HG03039 (cell line): ENCODE measurements at regions not wholly inside any gene's neighbourhood (a gene's known extent, or its start where the extent isn't known, plus 50 kb on each side); places are given as distances from the start of the nearest gene placed in this dataset.

ENCODE experiments used
- ATAC-seq: cut with Tn5 transposase; IDR thresholded peaks from one replicate; pipeline ENCODE4 v1.9.1; 2021; ENCODE audit warnings: mild to moderate bottlenecking, moderate library complexity; ENCODE audit not compliant: unreplicated experiment

GRCh38 chr4:57442831-57443291 is 332.7 kb upstream of the IGFBP7 start:
- peak; percentile 60 for ATAC-seq

- ATAC-seq = no peak
Measured at GRCh38 chr4:57442241-57442640, 332.1 kb upstream of the IGFBP7 start.

GRCh38 chr4:57437649-57438048 is 327.5 kb upstream of the IGFBP7 start:
- ATAC-seq = no peak

- ATAC-seq = no peak
Measured at GRCh38 chr4:57435300-57435699, 325.1 kb upstream of the IGFBP7 start.

- ATAC-seq = no peak
Measured at GRCh38 chr4:57430726-57431125, 320.5 kb upstream of the IGFBP7 start.

- ATAC-seq = peak; percentile 80
Measured at GRCh38 chr4:57426779-57427395, 316.7 kb upstream of the IGFBP7 start.

- ATAC-seq = no peak
Measured at GRCh38 chr4:57425610-57426009, 315.4 kb upstream of the IGFBP7 start.

GRCh38 chr4:57424232-57424897 is 314.2 kb upstream of the IGFBP7 start:
- no peak for ATAC-seq

GRCh38 chr4:57418133-57418532 is 307.9 kb upstream of the IGFBP7 start:
- no peak for ATAC-seq

GRCh38 chr4:57412259-57413054 is 302.3 kb upstream of the IGFBP7 start:
- ATAC-seq = no peak

GRCh38 chr4:57410331-57411052 is 300.3 kb upstream of the IGFBP7 start:
- no peak for ATAC-seq

- no peak for ATAC-seq
Measured at GRCh38 chr4:57405359-57405758, 295.2 kb upstream of the IGFBP7 start.

- no peak for ATAC-seq
Measured at GRCh38 chr4:57404483-57404882, 294.3 kb upstream of the IGFBP7 start.

- ATAC-seq = no peak
Measured at GRCh38 chr4:57403591-57403990, 293.4 kb upstream of the IGFBP7 start.

- no peak for ATAC-seq
Measured at GRCh38 chr4:57401586-57401985, 291.4 kb upstream of the IGFBP7 start.

GRCh38 chr4:57378766-57379165 is 268.6 kb upstream of the IGFBP7 start:
- ATAC-seq = no peak

GRCh38 chr4:57374866-57375595 is 264.8 kb upstream of the IGFBP7 start:
- ATAC-seq = no peak

GRCh38 chr4:57373991-57374390 is 263.8 kb upstream of the IGFBP7 start:
- ATAC-seq = no peak

GRCh38 chr4:57371671-57372070 is 261.5 kb upstream of the IGFBP7 start:
- no peak for ATAC-seq

- ATAC-seq = no peak
Measured at GRCh38 chr4:57370691-57371090, 260.5 kb upstream of the IGFBP7 start.

- no peak for ATAC-seq
Measured at GRCh38 chr4:57369446-57369845, 259.3 kb upstream of the IGFBP7 start.
